HepG2 (cell line): ENCODE measurements at regions not wholly inside any gene's neighbourhood (a gene's known extent, or its start where the extent isn't known, plus 50 kb on each side); places are given as distances from the start of the nearest gene placed in this dataset.

ENCODE experiments used
- ATAC-seq: fragments of 200-7000 bp; cut with Tn5 transposase; 3 replicates; pipeline ENCODE4 v1.9.1; 2020; ENCODE audit warnings: mild to moderate bottlenecking, moderate library complexity
- BruUV-seq: library from RNA; stranded (reverse); fragments of 400-500 nt; replicated peaks from 2 replicates; lab custom pipeline; 2021; lab: Mats Ljungman, UMichigan
- CTCF ChIA-PET: fragments of 300-600 bp; formaldehyde crosslinking; extraction: SDS; loops from one replicate; lab custom pipeline; 2021; ENCODE audit warnings: low total read pairs, inconsistent platforms, low intra/inter-chr PET ratio; lab: Yijun Ruan, JAX
- POLR2A ChIA-PET: fragments of 350-600 bp; sonication (Branson Sonifier 250); formaldehyde crosslinking; loops from one replicate; lab custom pipeline; 2020; ENCODE audit warnings: antibody characterized with exemption, inconsistent platforms; lab: Yijun Ruan, JAX
- DNase-seq: peaks from one replicate; pipeline ENCODE4 v3.0.0-alpha.2; 2015; ENCODE audit warnings: low spot score
- FAIRE-seq: peaks from 3 replicates; lab custom pipeline; 2011; peaks lifted over from hg19 to GRCh38; lab: Jason Lieb, UNC
- H2AFZ ChIP-seq: one replicate; pipeline ENCODE4 v1.6.1; 2011; ENCODE audit warnings: low read length, inconsistent platforms
- H3K27ac ChIP-seq: fragments of 300-600 bp; 3 replicates; pipeline ENCODE4 v1.8.0; 2011; ENCODE audit warnings: mixed run types, mild to moderate bottlenecking, mixed read lengths, low read length, inconsistent platforms; ENCODE audit not compliant: insufficient read depth; ENCODE audit errors: extremely low read length
- H3K27me3 ChIP-seq, 2 experiments: fragments of 200-600 bp in 1 of 2; 2 replicates in 1 of 2; 3 replicates in 1 of 2; pipeline versions ENCODE4 v1.6.0 to v1.8.0; 2011; ENCODE audit warnings: low read length in 2 of 2, mild to moderate bottlenecking in 2 of 2, moderate library complexity in 2 of 2, inconsistent platforms in 1 of 2; ENCODE audit not compliant: insufficient read depth in 2 of 2, control insufficient read depth in 1 of 2
- H3K36me3 ChIP-seq, 2 experiments: fragments of 200-600 bp in 1 of 2; replicated peaks in 1 of 2; 2 replicates in 1 of 2; 3 replicates in 1 of 2; pipeline versions ENCODE4 v1.5.1 to v1.8.0; 2011; ENCODE audit warnings: low read length in 2 of 2, inconsistent platforms in 1 of 2; ENCODE audit not compliant: insufficient read depth in 2 of 2, control insufficient read depth in 1 of 2
- H3K4me1 ChIP-seq: 2 replicates; pipeline ENCODE4 v1.5.1; 2012; ENCODE audit warnings: low read length, inconsistent platforms; ENCODE audit not compliant: insufficient read depth
- H3K4me2 ChIP-seq: 2 replicates; pipeline ENCODE4 v1.6.0; 2011; ENCODE audit warnings: low read depth, low read length, inconsistent platforms
- H3K4me3 ChIP-seq, 3 experiments: fragments of 200-600 bp in 1 of 3; sonication (generic), shearing (Covaris generic) in 1 of 3; replicated peaks in 1 of 3; 2 replicates each; pipeline ENCODE4 v1.5.1; 2011 to 2016; ENCODE audit warnings: low read length in 3 of 3, inconsistent platforms in 2 of 3, low read depth in 2 of 3, mild to moderate bottlenecking in 2 of 3, control low read depth in 1 of 3, mixed read lengths in 1 of 3; ENCODE audit not compliant: insufficient read depth in 1 of 3
- H3K79me2 ChIP-seq: one replicate; pipeline ENCODE4 v1.6.1; 2011; ENCODE audit warnings: low read length, inconsistent platforms; ENCODE audit not compliant: insufficient read depth
- H3K9ac ChIP-seq: 2 replicates; pipeline ENCODE4 v1.6.0; 2011; ENCODE audit warnings: mild to moderate bottlenecking, low read depth, low read length, inconsistent platforms; ENCODE audit not compliant: insufficient read depth
- H3K9me3 ChIP-seq: 2 replicates; pipeline ENCODE4 v1.5.1; 2012; ENCODE audit warnings: mild to moderate bottlenecking, low read length
- H4K20me1 ChIP-seq: 2 replicates; pipeline ENCODE4 v1.6.0; 2011; ENCODE audit warnings: inconsistent platforms, mild to moderate bottlenecking, low read length, moderate library complexity; ENCODE audit not compliant: insufficient read depth
- CCAR2 ChIP-seq: fragments of 200-400 bp; formaldehyde crosslinking; optimal IDR thresholded peaks from 2 replicates; pipeline ENCODE3; 2018; ENCODE audit warnings: low read depth, mild to moderate bottlenecking, low read length, moderate library complexity
- PHF21A ChIP-seq: sonication (generic); formaldehyde crosslinking; IDR thresholded peaks from 2 replicates; pipeline ENCODE4 v1.5.0; 2020; ENCODE audit warnings: mild to moderate bottlenecking, missing genetic modification reagents
- RFX5 ChIP-seq: IDR thresholded peaks from 2 replicates; pipeline ENCODE4 v1.6.1; 2011; ENCODE audit warnings: low read depth, low read length, improper control_type of control experiment
- ZKSCAN1 ChIP-seq: fragments of 150-350 bp; IDR thresholded peaks from 2 replicates; pipeline ENCODE4 v1.6.1; 2014; ENCODE audit warnings: low read length
- ZMAT3 ChIP-seq: sonication (generic); formaldehyde crosslinking; conservative IDR thresholded peaks from 2 replicates; pipeline ENCODE4 v1.7.0; 2021; ENCODE audit warnings: missing genetic modification reagents
- ZNF256 ChIP-seq: sonication (generic); formaldehyde crosslinking; conservative IDR thresholded peaks from 2 replicates; pipeline ENCODE4 v1.4.0; 2020; ENCODE audit warnings: missing genetic modification reagents
- WGBS: methylation state at CpG from one replicate; pipeline ENCODE4 v1.1.6; 2017; ENCODE audit warnings: low lambda C conversion rate; 5-methylcytosine and 5-hydroxymethylcytosine counted together
- in situ Hi-C: cut with HindIII; loops from 2 replicates; pipeline ENCODE4 v1.10.0; 2017; ENCODE audit warnings: low pct_unique_long_range_greater_than_20kb; ENCODE audit not compliant: extremely low pct_ligation_motif_present
- intact Hi-C: fragments of 100-400 bp; cut with micrococcal nuclease; formaldehyde crosslinking; loops from one replicate; pipeline ENCODE4 v1.10.0; 2022; ENCODE audit not compliant: unreplicated experiment
- TF ChIP-seq, protein P1 (sequence below): IDR thresholded peaks from 2 replicates; pipeline ENCODE4 v1.6.1; 2012; ENCODE audit warnings: inconsistent platforms
- TF ChIP-seq, protein P2 (sequence below): sonication (generic); formaldehyde crosslinking; IDR thresholded peaks from 2 replicates; pipeline ENCODE4 v1.8.0; 2022; ENCODE audit warnings: mild to moderate bottlenecking, missing genetic modification reagents, moderate library complexity
- TF ChIP-seq, protein P3 (sequence below): sonication (generic); formaldehyde crosslinking; IDR thresholded peaks from 2 replicates; pipeline ENCODE4 v1.8.0; 2022; ENCODE audit warnings: mild to moderate bottlenecking, missing genetic modification reagents; ENCODE audit not compliant: insufficient replicate concordance

DNA sequence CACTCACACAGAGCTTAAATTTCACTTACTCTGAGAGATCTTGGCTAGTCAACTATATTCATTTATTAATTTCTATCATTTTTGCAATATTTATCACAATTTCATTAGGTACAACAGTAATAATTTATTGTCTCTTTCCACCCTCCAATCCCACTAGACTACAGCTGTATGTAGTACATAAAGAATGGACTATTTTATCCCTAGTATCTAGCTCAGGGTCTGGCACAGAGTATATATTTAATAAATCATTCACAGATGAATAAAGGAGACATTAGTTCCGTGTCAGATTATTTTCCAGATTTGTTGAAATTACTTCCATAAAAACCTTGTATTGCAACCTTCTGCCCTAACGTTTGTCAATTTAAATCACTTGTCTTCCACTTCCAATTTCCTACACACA lies 1781.1 kb upstream of the SEL1L start:
- TF ChIP-seq ZKSCAN1 (no peak), CCAR2 (no peak), RFX5 (no peak), ZMAT3 (CRISPR knock-in tag) (no peak), PHF21A (CRISPR knock-in tag) (no peak), ZNF256 (CRISPR knock-in tag) (no peak)
- TF ChIP-seq, protein P1, sequence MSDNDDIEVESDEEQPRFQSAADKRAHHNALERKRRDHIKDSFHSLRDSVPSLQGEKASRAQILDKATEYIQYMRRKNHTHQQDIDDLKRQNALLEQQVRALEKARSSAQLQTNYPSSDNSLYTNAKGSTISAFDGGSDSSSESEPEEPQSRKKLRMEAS: no peak
- TF ChIP-seq, protein P2, sequence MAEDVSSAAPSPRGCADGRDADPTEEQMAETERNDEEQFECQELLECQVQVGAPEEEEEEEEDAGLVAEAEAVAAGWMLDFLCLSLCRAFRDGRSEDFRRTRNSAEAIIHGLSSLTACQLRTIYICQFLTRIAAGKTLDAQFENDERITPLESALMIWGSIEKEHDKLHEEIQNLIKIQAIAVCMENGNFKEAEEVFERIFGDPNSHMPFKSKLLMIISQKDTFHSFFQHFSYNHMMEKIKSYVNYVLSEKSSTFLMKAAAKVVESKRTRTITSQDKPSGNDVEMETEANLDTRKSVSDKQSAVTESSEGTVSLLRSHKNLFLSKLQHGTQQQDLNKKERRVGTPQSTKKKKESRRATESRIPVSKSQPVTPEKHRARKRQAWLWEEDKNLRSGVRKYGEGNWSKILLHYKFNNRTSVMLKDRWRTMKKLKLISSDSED (CRISPR knock-in tag): no peak
- TF ChIP-seq, protein P3, sequence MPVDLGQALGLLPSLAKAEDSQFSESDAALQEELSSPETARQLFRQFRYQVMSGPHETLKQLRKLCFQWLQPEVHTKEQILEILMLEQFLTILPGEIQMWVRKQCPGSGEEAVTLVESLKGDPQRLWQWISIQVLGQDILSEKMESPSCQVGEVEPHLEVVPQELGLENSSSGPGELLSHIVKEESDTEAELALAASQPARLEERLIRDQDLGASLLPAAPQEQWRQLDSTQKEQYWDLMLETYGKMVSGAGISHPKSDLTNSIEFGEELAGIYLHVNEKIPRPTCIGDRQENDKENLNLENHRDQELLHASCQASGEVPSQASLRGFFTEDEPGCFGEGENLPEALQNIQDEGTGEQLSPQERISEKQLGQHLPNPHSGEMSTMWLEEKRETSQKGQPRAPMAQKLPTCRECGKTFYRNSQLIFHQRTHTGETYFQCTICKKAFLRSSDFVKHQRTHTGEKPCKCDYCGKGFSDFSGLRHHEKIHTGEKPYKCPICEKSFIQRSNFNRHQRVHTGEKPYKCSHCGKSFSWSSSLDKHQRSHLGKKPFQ (CRISPR knock-in tag): no peak
- DNase-seq: no peak
- no peaks in the 10 kb centered on the region for H3K36me3 ChIP-seq
- FAIRE-seq: no peak
- intact Hi-C loops (no loop called here), in situ Hi-C loops (no loop called here)
- peaks cover 47% of the 10 kb centered on the region for H3K9me3 ChIP-seq
- H3K27ac ChIP-seq: no peak overlapping the region
- CTCF ChIA-PET: no interaction called here
- no peaks in the 10 kb centered on the region for H3K79me2 ChIP-seq
- no peak for ATAC-seq
- H4K20me1 ChIP-seq: no peaks in the 10 kb centered on the region
- H3K9ac ChIP-seq: no peak overlapping the region
- 2% methylated on average over 2 of the region's 2 CpGs for WGBS
- H2AFZ ChIP-seq: no peak overlapping the region
- no peaks in the 10 kb centered on the region for H3K4me1 ChIP-seq
- no peak overlapping the region for H3K4me2 ChIP-seq
- POLR2A ChIA-PET: no interaction called here
- no TSS peak for BruUV-seq
- H3K4me3 ChIP-seq: no peak overlapping the region
- H3K27me3 ChIP-seq: no peaks in the 10 kb centered on the region
